Astrocyte (in vitro differentiated cells and primary cell): ENCODE measurements at regions not wholly inside any gene's neighbourhood (a gene's known extent, or its start where the extent isn't known, plus 50 kb on each side); places are given as distances from the start of the nearest gene placed in this dataset.

Experiments
- EZH2 ChIP-seq: IDR thresholded peaks from 2 replicates; pipeline ENCODE4 v1.6.1; 2012; ENCODE audit warnings: mild to moderate bottlenecking, low read length, inconsistent platforms; ENCODE audit not compliant: insufficient read depth
- TF ChIP-seq, protein P1 (sequence below): IDR thresholded peaks from 2 replicates; pipeline ENCODE4 v1.5.1; 2011; ENCODE audit warnings: low read depth, mild to moderate bottlenecking, inconsistent platforms, low read length, moderate library complexity; ENCODE audit not compliant: insufficient read depth

DNA sequence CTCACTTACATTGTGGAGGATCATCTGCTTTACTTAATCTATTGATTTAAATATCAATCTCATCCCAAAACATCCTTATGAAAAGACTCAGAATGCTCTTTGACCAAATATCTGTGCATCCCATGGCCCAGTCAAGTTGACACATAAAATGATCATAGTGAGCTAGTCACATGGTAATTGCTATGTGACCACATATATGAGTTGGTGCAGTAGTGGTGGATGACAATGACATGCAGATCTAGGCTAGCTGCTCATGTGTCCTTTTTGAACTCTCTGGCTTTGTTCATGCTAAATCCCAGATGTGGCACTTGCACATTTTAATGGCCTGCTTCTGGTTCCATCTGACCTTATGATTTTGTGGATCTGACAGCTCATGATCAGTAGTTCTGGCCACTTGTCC, 156.2 kb downstream of the NFKBIZ start:
- TF ChIP-seq, protein P1, sequence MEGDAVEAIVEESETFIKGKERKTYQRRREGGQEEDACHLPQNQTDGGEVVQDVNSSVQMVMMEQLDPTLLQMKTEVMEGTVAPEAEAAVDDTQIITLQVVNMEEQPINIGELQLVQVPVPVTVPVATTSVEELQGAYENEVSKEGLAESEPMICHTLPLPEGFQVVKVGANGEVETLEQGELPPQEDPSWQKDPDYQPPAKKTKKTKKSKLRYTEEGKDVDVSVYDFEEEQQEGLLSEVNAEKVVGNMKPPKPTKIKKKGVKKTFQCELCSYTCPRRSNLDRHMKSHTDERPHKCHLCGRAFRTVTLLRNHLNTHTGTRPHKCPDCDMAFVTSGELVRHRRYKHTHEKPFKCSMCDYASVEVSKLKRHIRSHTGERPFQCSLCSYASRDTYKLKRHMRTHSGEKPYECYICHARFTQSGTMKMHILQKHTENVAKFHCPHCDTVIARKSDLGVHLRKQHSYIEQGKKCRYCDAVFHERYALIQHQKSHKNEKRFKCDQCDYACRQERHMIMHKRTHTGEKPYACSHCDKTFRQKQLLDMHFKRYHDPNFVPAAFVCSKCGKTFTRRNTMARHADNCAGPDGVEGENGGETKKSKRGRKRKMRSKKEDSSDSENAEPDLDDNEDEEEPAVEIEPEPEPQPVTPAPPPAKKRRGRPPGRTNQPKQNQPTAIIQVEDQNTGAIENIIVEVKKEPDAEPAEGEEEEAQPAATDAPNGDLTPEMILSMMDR = no peak
- TF ChIP-seq EZH2 = no peak
